HCT116 (cell line): ENCODE measurements at regions not wholly inside any gene's neighbourhood (a gene's known extent, or its start where the extent isn't known, plus 50 kb on each side); places are given as distances from the start of the nearest gene placed in this dataset.

Experiments used
- ATAC-seq: fragments of 200-7000 bp; cut with Tn5 transposase; 2 replicates; pipeline ENCODE4 v1.9.1; 2020; ENCODE audit warnings: mild to moderate bottlenecking, moderate library complexity
- BruUV-seq: library from RNA; stranded (reverse); fragments of 400-500 nt; replicated peaks from 2 replicates; lab custom pipeline; 2021; lab: Mats Ljungman, UMichigan
- CTCF ChIA-PET: fragments of 300-600 bp; sonication (Branson Sonifier 250); formaldehyde crosslinking; loops from one replicate; lab custom pipeline; 2021; ENCODE audit warnings: antibody characterized with exemption; lab: Charles Lee
- POLR2A ChIA-PET: fragments of 300-600, 350-600 bp; sonication (Branson Sonifier 250); formaldehyde crosslinking; loops from one replicate; lab custom pipeline; 2021; ENCODE audit warnings: antibody characterized with exemption; lab: Charles Lee
- RAD21 ChIA-PET, 2 experiments: fragments of 300-600 bp; sonication (Branson Sonifier 250); formaldehyde crosslinking; loops; one replicate each; lab custom pipeline; 2023; ENCODE audit warnings: low total read pairs in 2 of 2; ENCODE audit not compliant: uncharacterized antibody in 2 of 2, unreplicated experiment in 2 of 2, low non-redundant PET in 1 of 2; lab: Charles Lee
- DNase-seq: peaks from one replicate; pipeline ENCODE4 v3.0.0-alpha.2; 2010; ENCODE audit warnings: low read depth, low spot score
- H2AFZ ChIP-seq: fragments of 200-600 bp; shearing (Covaris generic), sonication (generic); 2 replicates; pipeline ENCODE4 v1.6.1; 2017; ENCODE audit warnings: low read depth, mixed run types, mixed read lengths, antibody characterized with exemption, low read length; ENCODE audit not compliant: poor library complexity, severe bottlenecking
- H3K27ac ChIP-seq: 2 replicates; pipeline ENCODE4 v1.5.1; 2012; ENCODE audit warnings: low read depth, low read length
- H3K27me3 ChIP-seq: fragments of 200-600 bp; sonication (generic); 2 replicates; pipeline ENCODE4 v1.6.1; 2016; ENCODE audit warnings: mixed run types, low read length, mixed read lengths; ENCODE audit not compliant: insufficient read depth
- H3K36me3 ChIP-seq, 2 experiments: fragments of 200-500 bp in 1 of 2; fragments of 200-600 bp in 1 of 2; sonication (Bioruptor generic) in 1 of 2; sonication (generic) in 1 of 2; 2 replicates each; pipeline versions ENCODE4 v1.5.1 to v1.6.1; 2014 to 2016; ENCODE audit warnings: low read length in 2 of 2, inconsistent platforms in 1 of 2, mixed read lengths in 1 of 2, mixed run types in 1 of 2; ENCODE audit not compliant: insufficient read depth in 2 of 2, control insufficient read depth in 1 of 2
- H3K4me1 ChIP-seq, 2 experiments: fragments of 200-600 bp in 1 of 2; sonication (generic) in 1 of 2; 2 replicates each; pipeline versions ENCODE4 v1.5.1 to v1.6.1; 2012 to 2017; ENCODE audit warnings: low read length in 2 of 2, inconsistent platforms in 1 of 2, mild to moderate bottlenecking in 1 of 2, mixed read lengths in 1 of 2, mixed run types in 1 of 2, moderate library complexity in 1 of 2; ENCODE audit not compliant: insufficient read depth in 2 of 2, control insufficient read depth in 1 of 2
- H3K4me2 ChIP-seq: fragments of 200-600 bp; sonication (generic); 2 replicates; pipeline ENCODE4 v1.6.1; 2017; ENCODE audit warnings: mixed run types, low read length, mixed read lengths
- H3K4me3 ChIP-seq, 2 experiments: fragments of 200-600 bp in 1 of 2; sonication (generic) in 1 of 2; replicated peaks in 1 of 2; 2 replicates each; pipeline ENCODE4 v1.5.1; 2011 to 2016; ENCODE audit warnings: low read length in 2 of 2, control low read depth in 1 of 2, low read depth in 1 of 2, mild to moderate bottlenecking in 1 of 2, mixed read lengths in 1 of 2, mixed run types in 1 of 2
- H3K79me2 ChIP-seq: fragments of 200-600 bp; sonication (generic); 2 replicates; pipeline ENCODE4 v1.6.1; 2017; ENCODE audit warnings: mild to moderate bottlenecking, mixed run types, low read length, moderate library complexity, mixed read lengths; ENCODE audit not compliant: insufficient read depth
- H3K9ac ChIP-seq: fragments of 200-600 bp; sonication (generic); 2 replicates; pipeline ENCODE4 v1.6.1; 2016; ENCODE audit warnings: low read length, mixed read lengths
- H3K9me2 ChIP-seq: fragments of 200-600 bp; sonication (generic), shearing (Covaris generic); 2 replicates; pipeline ENCODE4 v1.6.1; 2017; ENCODE audit warnings: mixed run types, mild to moderate bottlenecking, moderate library complexity; ENCODE audit not compliant: insufficient read depth
- H3K9me3 ChIP-seq, 2 experiments: fragments of 200-500 bp in 1 of 2; fragments of 200-600 bp in 1 of 2; sonication (Bioruptor generic) in 1 of 2; sonication (generic) in 1 of 2; 2 replicates each; pipeline ENCODE4 v1.6.1; 2014 to 2017; ENCODE audit warnings: low read length in 2 of 2, mixed read lengths in 2 of 2, inconsistent platforms in 1 of 2, low read depth in 1 of 2, mild to moderate bottlenecking in 1 of 2, mixed run types in 1 of 2, moderate library complexity in 1 of 2; ENCODE audit not compliant: control insufficient read depth in 1 of 2, insufficient read depth in 1 of 2
- H4K20me1 ChIP-seq: fragments of 200-600 bp; sonication (generic), shearing (Covaris generic); 2 replicates; pipeline ENCODE4 v1.6.1; 2017; ENCODE audit warnings: mixed run types, mild to moderate bottlenecking, moderate library complexity; ENCODE audit not compliant: insufficient read depth
- ELF1 ChIP-seq: IDR thresholded peaks from 2 replicates; pipeline ENCODE4 v1.6.1; 2012; ENCODE audit warnings: low read depth, borderline replicate concordance
- POLR2A ChIP-seq: IDR thresholded peaks from 2 replicates; pipeline ENCODE4 v1.7.0; 2011; ENCODE audit warnings: borderline replicate concordance; ENCODE audit not compliant: insufficient read depth, insufficient read length; ENCODE audit errors: extremely low read depth
- RAD21 ChIP-seq: IDR thresholded peaks from 2 replicates; pipeline ENCODE4 v1.6.1; 2012; ENCODE audit warnings: low read depth, mild to moderate bottlenecking
- REST ChIP-seq: IDR thresholded peaks from 2 replicates; pipeline ENCODE4 v1.6.1; 2012; ENCODE audit warnings: low read depth
- SRF ChIP-seq: IDR thresholded peaks from 2 replicates; pipeline ENCODE4 v1.6.1; 2012; ENCODE audit warnings: low read depth
- TCF7L2 ChIP-seq: IDR thresholded peaks from 2 replicates; pipeline ENCODE4 v1.7.0; 2011; ENCODE audit warnings: borderline replicate concordance, inconsistent platforms; ENCODE audit not compliant: insufficient read depth, insufficient read length; ENCODE audit errors: extremely low read depth
- YY1 ChIP-seq: IDR thresholded peaks from 2 replicates; pipeline ENCODE4 v1.6.1; 2011; ENCODE audit warnings: low read length, low read depth, moderate library complexity, mild to moderate bottlenecking; ENCODE audit not compliant: insufficient replicate concordance; ENCODE audit errors: extremely low read depth
- ZFX ChIP-seq: fragments of 450-650 bp; IDR thresholded peaks from 2 replicates; pipeline ENCODE4 v1.6.1; 2017
- intact Hi-C: fragments of 100-400 bp; cut with micrococcal nuclease; formaldehyde crosslinking; loops from 2 replicates; pipeline ENCODE4 v1.10.0; 2022
- TF ChIP-seq, protein P1 (sequence below), 3 experiments: fragments of 200-600 bp in 1 of 3; sonication (generic) in 1 of 3; IDR thresholded peaks in 2 of 3; conservative IDR thresholded peaks in 1 of 3; 2 replicates each; pipeline ENCODE4 v1.5.1; 2012 to 2017; ENCODE audit warnings: low read depth in 2 of 3, low read length in 2 of 3, antibody characterized with exemption in 1 of 3, borderline replicate concordance in 1 of 3, control low read depth in 1 of 3, mild to moderate bottlenecking in 1 of 3, mixed read lengths in 1 of 3, mixed run types in 1 of 3, moderate library complexity in 1 of 3; ENCODE audit not compliant: insufficient read depth in 1 of 3

- no peak for ATAC-seq
- H3K9me3 ChIP-seq: no peaks in the 10 kb centered on the region
- intact Hi-C loops: no loop called here
- TF ChIP-seq POLR2A: no peak
- TF ChIP-seq ELF1: no peak
- TF ChIP-seq SRF: no peak
- no peak for TF ChIP-seq YY1
- TF ChIP-seq, all 23 proteins: peak for 0
- RAD21 ChIA-PET: no interaction called here
- Histone ChIP-seq H3K27me3 (no peaks in the 10 kb centered on the region), H3K4me3 (no peak overlapping the region), H3K9ac (no peak overlapping the region), H3K4me1 (peaks cover 7 to 12% of the 10 kb centered on the region in 2 experiments), H3K79me2 (no peaks in the 10 kb centered on the region), H2AFZ (no peak overlapping the region), H3K4me2 (no peak overlapping the region), H3K9me2 (no peaks in the 10 kb centered on the region), H4K20me1 (no peaks in the 10 kb centered on the region), H3K36me3 (no peaks in the 10 kb centered on the region), H3K27ac (no peak overlapping the region)
- POLR2A ChIA-PET: no interaction called here
- BruUV-seq: no TSS peak
- CTCF ChIA-PET: interaction anchor here (1.4 kb wide), 1 partner anchor 12 kb away, joined by 6 read pairs; no protein-coding TSS in a partner anchor
- no peak for DNase-seq
Measured at GRCh38 chr6:150673720-150674346, 74.1 kb downstream of the PLEKHG1 start.

DNA sequence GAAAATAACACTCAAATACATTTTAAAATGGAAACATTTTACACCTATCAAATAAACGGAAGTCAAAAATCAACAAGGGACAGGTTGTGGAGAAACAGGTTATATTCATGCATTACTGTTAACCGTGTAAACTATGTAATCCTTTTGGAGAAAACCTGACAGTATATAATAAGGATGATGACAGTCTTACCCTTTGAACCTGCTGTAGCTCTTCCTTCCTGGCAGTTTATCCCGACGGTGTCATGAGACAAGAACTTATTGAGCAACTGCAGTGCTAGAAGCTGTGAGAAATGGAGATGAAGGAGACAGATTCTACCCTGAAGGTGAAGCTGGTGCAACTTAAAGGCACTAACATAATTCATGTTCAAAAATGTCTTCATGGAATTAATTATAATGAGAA, 76.7 kb downstream of the PLEKHG1 start:
- H3K4me1 ChIP-seq: no peaks in the 10 kb centered on the region
- DNase-seq (no peak), ATAC-seq (no peak)
- no peaks in the 10 kb centered on the region for H4K20me1 ChIP-seq
- RAD21 ChIA-PET: no interaction called here
- H3K4me3 ChIP-seq: no peak overlapping the region
- no TSS peak for BruUV-seq
- intact Hi-C loops: no loop called here
- no peaks in the 10 kb centered on the region for H3K79me2 ChIP-seq
- H3K4me2 ChIP-seq: no peak overlapping the region
- H3K36me3 ChIP-seq: no peaks in the 10 kb centered on the region
- no peak overlapping the region for H2AFZ ChIP-seq
- no peaks in the 10 kb centered on the region for H3K9me3 ChIP-seq
- H3K27ac ChIP-seq: no peak overlapping the region
- no peak overlapping the region for H3K9ac ChIP-seq
- no peak for TF ChIP-seq RAD21
- no peak for TF ChIP-seq TCF7L2
- no peak for TF ChIP-seq YY1
- TF ChIP-seq, protein P1, sequence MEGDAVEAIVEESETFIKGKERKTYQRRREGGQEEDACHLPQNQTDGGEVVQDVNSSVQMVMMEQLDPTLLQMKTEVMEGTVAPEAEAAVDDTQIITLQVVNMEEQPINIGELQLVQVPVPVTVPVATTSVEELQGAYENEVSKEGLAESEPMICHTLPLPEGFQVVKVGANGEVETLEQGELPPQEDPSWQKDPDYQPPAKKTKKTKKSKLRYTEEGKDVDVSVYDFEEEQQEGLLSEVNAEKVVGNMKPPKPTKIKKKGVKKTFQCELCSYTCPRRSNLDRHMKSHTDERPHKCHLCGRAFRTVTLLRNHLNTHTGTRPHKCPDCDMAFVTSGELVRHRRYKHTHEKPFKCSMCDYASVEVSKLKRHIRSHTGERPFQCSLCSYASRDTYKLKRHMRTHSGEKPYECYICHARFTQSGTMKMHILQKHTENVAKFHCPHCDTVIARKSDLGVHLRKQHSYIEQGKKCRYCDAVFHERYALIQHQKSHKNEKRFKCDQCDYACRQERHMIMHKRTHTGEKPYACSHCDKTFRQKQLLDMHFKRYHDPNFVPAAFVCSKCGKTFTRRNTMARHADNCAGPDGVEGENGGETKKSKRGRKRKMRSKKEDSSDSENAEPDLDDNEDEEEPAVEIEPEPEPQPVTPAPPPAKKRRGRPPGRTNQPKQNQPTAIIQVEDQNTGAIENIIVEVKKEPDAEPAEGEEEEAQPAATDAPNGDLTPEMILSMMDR (IDR thresholded peaks at IDR 0.05 in 2 of 3, conservative IDR thresholded peaks at IDR 0.05 in 1 of 3; ENCODE audit: borderline replicate concordance in 1 of 3, insufficient read depth in 1 of 3, low read depth in 2 of 3, low read length in 2 of 3): no peak
- no peak for TF ChIP-seq REST
- no peak for TF ChIP-seq ZFX
- CTCF ChIA-PET: no interaction called here
- H3K27me3 ChIP-seq: no peaks in the 10 kb centered on the region
- H3K9me2 ChIP-seq: no peaks in the 10 kb centered on the region
- POLR2A ChIA-PET: no interaction called here
